ENCODE measurements at regions not wholly inside any gene's neighbourhood (a gene's known extent, or its start where the extent isn't known, plus 50 kb on each side); places are given as distances from the start of the nearest gene placed in this dataset.

- Histone ChIP-seq H3K27ac (ENCODE audit: low read length) (no peak overlapping the region), H3K36me3 (ENCODE audit: control insufficient read depth, insufficient read depth, low read length) (no peaks in the 10 kb centered on the region), H3K27me3 (ENCODE audit: control insufficient read depth, insufficient read depth, low read length) (no peaks in the 10 kb centered on the region), H3K4me1 (ENCODE audit: control insufficient read depth, insufficient read depth, low read length) (no peaks in the 10 kb centered on the region), H3K9me3 (ENCODE audit: control insufficient read depth, insufficient read depth, low read depth, low read length) (no peaks in the 10 kb centered on the region), H3K4me3 (ENCODE audit: low read depth in 2 of 2, low read length in 2 of 2) (no peak overlapping the region)
- DNase-seq (ENCODE audit: low read depth, low spot score) (no peak), ATAC-seq (no peak)
- ChIA-PET CTCF (interaction anchor here (0.7 kb wide), 1 partner anchor 24 kb away, joined by 5 read pairs; no protein-coding TSS in a partner anchor), POLR2A (interaction anchor here (0.7 kb wide), 1 partner anchor 860 kb away, joined by 4 read pairs; no protein-coding TSS in a partner anchor)
- TF ChIP-seq SIN3A (IDR thresholded peaks at IDR 0.05; ENCODE audit: borderline replicate concordance, insufficient read depth, low read depth, low read length) (no peak), POLR2AphosphoS5 (IDR thresholded peaks at IDR 0.05; ENCODE audit: low read depth, low read length) (no peak), TCF7L2 (IDR thresholded peaks at IDR 0.05; ENCODE audit: low read depth, low read length) (no peak)
- TF ChIP-seq, protein P1, sequence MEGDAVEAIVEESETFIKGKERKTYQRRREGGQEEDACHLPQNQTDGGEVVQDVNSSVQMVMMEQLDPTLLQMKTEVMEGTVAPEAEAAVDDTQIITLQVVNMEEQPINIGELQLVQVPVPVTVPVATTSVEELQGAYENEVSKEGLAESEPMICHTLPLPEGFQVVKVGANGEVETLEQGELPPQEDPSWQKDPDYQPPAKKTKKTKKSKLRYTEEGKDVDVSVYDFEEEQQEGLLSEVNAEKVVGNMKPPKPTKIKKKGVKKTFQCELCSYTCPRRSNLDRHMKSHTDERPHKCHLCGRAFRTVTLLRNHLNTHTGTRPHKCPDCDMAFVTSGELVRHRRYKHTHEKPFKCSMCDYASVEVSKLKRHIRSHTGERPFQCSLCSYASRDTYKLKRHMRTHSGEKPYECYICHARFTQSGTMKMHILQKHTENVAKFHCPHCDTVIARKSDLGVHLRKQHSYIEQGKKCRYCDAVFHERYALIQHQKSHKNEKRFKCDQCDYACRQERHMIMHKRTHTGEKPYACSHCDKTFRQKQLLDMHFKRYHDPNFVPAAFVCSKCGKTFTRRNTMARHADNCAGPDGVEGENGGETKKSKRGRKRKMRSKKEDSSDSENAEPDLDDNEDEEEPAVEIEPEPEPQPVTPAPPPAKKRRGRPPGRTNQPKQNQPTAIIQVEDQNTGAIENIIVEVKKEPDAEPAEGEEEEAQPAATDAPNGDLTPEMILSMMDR (IDR thresholded peaks at IDR 0.05) = no peak
- TF ChIP-seq, protein P2, sequence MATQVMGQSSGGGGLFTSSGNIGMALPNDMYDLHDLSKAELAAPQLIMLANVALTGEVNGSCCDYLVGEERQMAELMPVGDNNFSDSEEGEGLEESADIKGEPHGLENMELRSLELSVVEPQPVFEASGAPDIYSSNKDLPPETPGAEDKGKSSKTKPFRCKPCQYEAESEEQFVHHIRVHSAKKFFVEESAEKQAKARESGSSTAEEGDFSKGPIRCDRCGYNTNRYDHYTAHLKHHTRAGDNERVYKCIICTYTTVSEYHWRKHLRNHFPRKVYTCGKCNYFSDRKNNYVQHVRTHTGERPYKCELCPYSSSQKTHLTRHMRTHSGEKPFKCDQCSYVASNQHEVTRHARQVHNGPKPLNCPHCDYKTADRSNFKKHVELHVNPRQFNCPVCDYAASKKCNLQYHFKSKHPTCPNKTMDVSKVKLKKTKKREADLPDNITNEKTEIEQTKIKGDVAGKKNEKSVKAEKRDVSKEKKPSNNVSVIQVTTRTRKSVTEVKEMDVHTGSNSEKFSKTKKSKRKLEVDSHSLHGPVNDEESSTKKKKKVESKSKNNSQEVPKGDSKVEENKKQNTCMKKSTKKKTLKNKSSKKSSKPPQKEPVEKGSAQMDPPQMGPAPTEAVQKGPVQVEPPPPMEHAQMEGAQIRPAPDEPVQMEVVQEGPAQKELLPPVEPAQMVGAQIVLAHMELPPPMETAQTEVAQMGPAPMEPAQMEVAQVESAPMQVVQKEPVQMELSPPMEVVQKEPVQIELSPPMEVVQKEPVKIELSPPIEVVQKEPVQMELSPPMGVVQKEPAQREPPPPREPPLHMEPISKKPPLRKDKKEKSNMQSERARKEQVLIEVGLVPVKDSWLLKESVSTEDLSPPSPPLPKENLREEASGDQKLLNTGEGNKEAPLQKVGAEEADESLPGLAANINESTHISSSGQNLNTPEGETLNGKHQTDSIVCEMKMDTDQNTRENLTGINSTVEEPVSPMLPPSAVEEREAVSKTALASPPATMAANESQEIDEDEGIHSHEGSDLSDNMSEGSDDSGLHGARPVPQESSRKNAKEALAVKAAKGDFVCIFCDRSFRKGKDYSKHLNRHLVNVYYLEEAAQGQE (IDR thresholded peaks at IDR 0.05; ENCODE audit: insufficient read depth in 1 of 2, low read depth in 2 of 2, low read length in 1 of 2) = no peak
- intact Hi-C loops (cut with micrococcal nuclease; ENCODE audit: unreplicated experiment) = no loop called here
- BruUV-seq (replicated peaks) = no TSS peak
- in situ Hi-C loops (cut with HindIII; ENCODE audit: low pct_unique_long_range_greater_than_20kb, low sequenced_read_pairs) = no loop called here
These were observed 349.1 kb downstream of the AMY1C start for GRCh38 chr1:104098837-104099236.

- no peaks in the 10 kb centered on the region for H3K9me3 ChIP-seq (ENCODE audit: control insufficient read depth, insufficient read depth, low read depth, low read length)
- H3K36me3 ChIP-seq (ENCODE audit: control insufficient read depth, insufficient read depth, low read length) = no peaks in the 10 kb centered on the region
- intact Hi-C loops (cut with micrococcal nuclease; ENCODE audit: unreplicated experiment) (no loop called here), in situ Hi-C loops (cut with HindIII; ENCODE audit: low pct_unique_long_range_greater_than_20kb, low sequenced_read_pairs) (no loop called here)
- TF ChIP-seq, protein P1 (IDR thresholded peaks at IDR 0.05) = no peak
- TF ChIP-seq TCF7L2 (IDR thresholded peaks at IDR 0.05; ENCODE audit: low read depth, low read length) (no peak), POLR2AphosphoS5 (IDR thresholded peaks at IDR 0.05; ENCODE audit: low read depth, low read length) (no peak), SIN3A (IDR thresholded peaks at IDR 0.05; ENCODE audit: borderline replicate concordance, insufficient read depth, low read depth, low read length) (no peak)
- TF ChIP-seq, protein P2 (IDR thresholded peaks at IDR 0.05; ENCODE audit: insufficient read depth in 1 of 2, low read depth in 2 of 2, low read length in 1 of 2) = no peak
- no peak overlapping the region for H3K27ac ChIP-seq (ENCODE audit: low read length)
- no TSS peak for BruUV-seq (replicated peaks)
- no peak for ATAC-seq
- DNase-seq (ENCODE audit: low read depth, low spot score) = no peak
- ChIA-PET CTCF (no interaction called here), POLR2A (no interaction called here)
- H3K4me1 ChIP-seq (ENCODE audit: control insufficient read depth, insufficient read depth, low read length) = no peaks in the 10 kb centered on the region
- H3K27me3 ChIP-seq (ENCODE audit: control insufficient read depth, insufficient read depth, low read length) = no peaks in the 10 kb centered on the region
- H3K4me3 ChIP-seq (ENCODE audit: low read depth in 2 of 2, low read length in 2 of 2) = no peak overlapping the region
These were observed 350.4 kb downstream of the AMY1C start for GRCh38 chr1:104100115-104100514.

All from Panc1 (cell line).